CD4-positive, alpha-beta T cell (primary cell): ENCODE measurements at regions not wholly inside any gene's neighbourhood (a gene's known extent, or its start where the extent isn't known, plus 50 kb on each side); places are given as distances from the start of the nearest gene placed in this dataset.
"Not testable (repeated sequence)": the region's sequence is repeated elsewhere in the genome, so short reads cannot be mapped to it uniquely, and the experiment has no call there.

Experiments
- ATAC-seq: fragments of 200-7000 bp; cut with Tn5 transposase; one replicate; pipeline ENCODE4 v1.10.0; 2022; ENCODE audit warnings: mild to moderate bottlenecking; ENCODE audit not compliant: poor library complexity
- CTCF ChIA-PET: fragments of 350-600 bp; sonication (Branson Sonifier 250); formaldehyde crosslinking; loops from one replicate; lab custom pipeline; 2021; ENCODE audit warnings: antibody characterized with exemption, inconsistent platforms; lab: Charles Lee
- POLR2A ChIA-PET: fragments of 350-600 bp; sonication (Branson Sonifier 250); formaldehyde crosslinking; loops from one replicate; lab custom pipeline; 2021; ENCODE audit warnings: antibody characterized with exemption, inconsistent platforms; lab: Charles Lee
- DNase-seq, 14 experiments: peaks; one replicate each; pipeline ENCODE4 v3.0.0-alpha.2; 2013 to 2020; ENCODE audit warnings: mixed read lengths in 2 of 14
- H3K27ac ChIP-seq, 2 donors: one replicate each; pipeline versions ENCODE4 v1.5.1 to v1.7.0; 2013; ENCODE audit warnings: low read length in 2 of 2, low read depth in 1 of 2, mild to moderate bottlenecking in 1 of 2
- H3K27me3 ChIP-seq, 2 experiments: 1 replicate in 1 of 2; 2 replicates in 1 of 2; pipeline versions ENCODE4 v1.6.1 to v1.7.0; 2013; ENCODE audit warnings: low read length in 2 of 2, control low read depth in 1 of 2, mild to moderate bottlenecking in 1 of 2, moderate library complexity in 1 of 2; ENCODE audit not compliant: insufficient read depth in 2 of 2, control insufficient read depth in 1 of 2
- H3K36me3 ChIP-seq: one replicate; pipeline ENCODE4 v1.6.1; 2013; ENCODE audit warnings: low read length, control low read depth; ENCODE audit not compliant: insufficient read depth
- H3K4me1 ChIP-seq: one replicate; pipeline ENCODE4 v1.6.1; 2013; ENCODE audit warnings: low read length, control low read depth; ENCODE audit not compliant: insufficient read depth
- H3K4me3 ChIP-seq: one replicate; pipeline ENCODE4 v1.5.1; 2013; ENCODE audit warnings: mild to moderate bottlenecking, low read length, moderate library complexity
- H3K9me3 ChIP-seq, 2 experiments: 1 replicate in 1 of 2; 2 replicates in 1 of 2; pipeline versions ENCODE4 v1.6.1 to v1.7.0; 2013; ENCODE audit warnings: low read length in 2 of 2, mild to moderate bottlenecking in 2 of 2, control low read depth in 1 of 2, moderate library complexity in 1 of 2; ENCODE audit not compliant: control insufficient read depth in 1 of 2, insufficient read depth in 1 of 2
- H3K27ac Mint-ChIP-seq: one replicate; pipeline ENCODE4 v1.8.0; 2020; ENCODE audit warnings: mixed read lengths
- H3K27me3 Mint-ChIP-seq: one replicate; pipeline ENCODE4 v1.8.0; 2021; ENCODE audit warnings: mixed read lengths
- H3K36me3 Mint-ChIP-seq: one replicate; pipeline ENCODE4 v1.8.0; 2021; ENCODE audit warnings: low read depth, mixed read lengths
- H3K4me1 Mint-ChIP-seq: one replicate; pipeline ENCODE4 v1.8.0; 2021; ENCODE audit warnings: low read depth, mixed read lengths
- H3K4me3 Mint-ChIP-seq: one replicate; pipeline ENCODE4 v1.8.0; 2020; ENCODE audit warnings: mild to moderate bottlenecking, mixed read lengths
- H3K9me3 Mint-ChIP-seq: one replicate; pipeline ENCODE4 v1.8.0; 2020; ENCODE audit warnings: mixed read lengths
- intact Hi-C, 2 experiments: fragments of 100-400 bp; cut with DNase I in 1 of 2; cut with micrococcal nuclease in 1 of 2; formaldehyde crosslinking; loops; one replicate each; pipeline versions ENCODE4 v1.15.1 to v1.9.0; 2023 to 2025; cut with DNase I, micrococcal nuclease
- TF ChIP-seq, protein P1 (sequence below): fragments of 200-600 bp; IDR thresholded peaks from one replicate; pipeline ENCODE4 v1.8.0; 2022; ENCODE audit warnings: antibody characterized with exemption, mild to moderate bottlenecking

DNA sequence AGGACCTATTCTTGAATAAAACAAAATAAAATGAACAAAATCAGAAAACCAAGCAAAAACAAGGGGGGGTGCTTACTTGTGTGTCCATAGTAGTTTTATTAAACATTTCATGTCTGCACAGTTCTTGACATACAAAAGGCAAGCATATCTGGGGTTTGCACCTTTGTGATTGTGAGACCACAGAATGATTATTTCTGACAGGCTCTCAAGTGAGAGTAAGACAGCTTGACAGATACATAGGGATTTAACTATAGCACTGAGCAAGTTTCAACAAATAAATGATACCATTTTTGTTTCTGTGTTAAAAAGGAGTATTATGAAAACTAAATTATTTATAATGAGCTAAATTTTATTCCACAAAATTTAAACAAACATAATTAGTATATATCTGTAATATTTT, 712.0 kb upstream of the PCDH10 start:
- no peaks in the 10 kb centered on the region for H3K36me3 Mint-ChIP-seq
- peaks cover 0 to 5% of the 10 kb centered on the region in 2 experiments for H3K9me3 ChIP-seq
- ChIA-PET POLR2A (no interaction called here), CTCF (no interaction called here)
- H3K4me3 Mint-ChIP-seq: no peak overlapping the region
- H3K4me1 ChIP-seq: no peaks in the 10 kb centered on the region
- H3K27me3 ChIP-seq: no peaks in the 10 kb centered on the region
- intact Hi-C loops: no loop called here
- H3K9me3 Mint-ChIP-seq: no peaks in the 10 kb centered on the region
- H3K27me3 Mint-ChIP-seq: no peaks in the 10 kb centered on the region
- no peak overlapping the region for H3K4me3 ChIP-seq
- H3K27ac ChIP-seq: no peak overlapping the region
- TF ChIP-seq, protein P1, sequence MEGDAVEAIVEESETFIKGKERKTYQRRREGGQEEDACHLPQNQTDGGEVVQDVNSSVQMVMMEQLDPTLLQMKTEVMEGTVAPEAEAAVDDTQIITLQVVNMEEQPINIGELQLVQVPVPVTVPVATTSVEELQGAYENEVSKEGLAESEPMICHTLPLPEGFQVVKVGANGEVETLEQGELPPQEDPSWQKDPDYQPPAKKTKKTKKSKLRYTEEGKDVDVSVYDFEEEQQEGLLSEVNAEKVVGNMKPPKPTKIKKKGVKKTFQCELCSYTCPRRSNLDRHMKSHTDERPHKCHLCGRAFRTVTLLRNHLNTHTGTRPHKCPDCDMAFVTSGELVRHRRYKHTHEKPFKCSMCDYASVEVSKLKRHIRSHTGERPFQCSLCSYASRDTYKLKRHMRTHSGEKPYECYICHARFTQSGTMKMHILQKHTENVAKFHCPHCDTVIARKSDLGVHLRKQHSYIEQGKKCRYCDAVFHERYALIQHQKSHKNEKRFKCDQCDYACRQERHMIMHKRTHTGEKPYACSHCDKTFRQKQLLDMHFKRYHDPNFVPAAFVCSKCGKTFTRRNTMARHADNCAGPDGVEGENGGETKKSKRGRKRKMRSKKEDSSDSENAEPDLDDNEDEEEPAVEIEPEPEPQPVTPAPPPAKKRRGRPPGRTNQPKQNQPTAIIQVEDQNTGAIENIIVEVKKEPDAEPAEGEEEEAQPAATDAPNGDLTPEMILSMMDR: no peak
- H3K27ac Mint-ChIP-seq: no peak overlapping the region
- H3K36me3 ChIP-seq: no peaks in the 10 kb centered on the region
- DNase-seq (no peak), ATAC-seq (no peak)
- no peaks in the 10 kb centered on the region for H3K4me1 Mint-ChIP-seq

DNA sequence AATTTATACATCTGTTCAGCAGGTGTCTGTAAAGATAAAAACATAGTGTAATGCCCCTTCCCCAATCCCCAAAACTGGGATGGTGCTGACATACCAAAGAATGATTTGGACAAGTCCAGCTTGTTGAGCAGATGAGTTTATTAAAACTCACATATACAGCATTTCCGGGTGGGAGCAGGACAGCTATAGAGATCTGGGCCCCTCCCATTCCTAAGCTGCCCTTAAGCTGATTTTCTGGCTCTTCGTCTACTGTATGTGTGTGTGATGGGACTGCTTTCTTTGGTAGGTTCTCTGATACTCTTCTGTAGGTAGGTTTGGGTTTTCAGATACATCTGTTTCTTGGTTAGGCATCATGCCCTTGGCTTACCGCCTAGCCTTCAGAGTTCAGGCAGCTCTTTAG, 703.7 kb upstream of the PCDH10 start:
- CTCF ChIA-PET: no interaction called here
- Histone ChIP-seq H3K27me3 (no peaks in the 10 kb centered on the region), H3K4me3 (no peak overlapping the region), H3K9me3 (peaks cover 0 to 3% of the 10 kb centered on the region in 2 experiments), H3K36me3 (no peaks in the 10 kb centered on the region), H3K27ac (no peak overlapping the region), H3K4me1 (no peaks in the 10 kb centered on the region)
- no peak for ATAC-seq
- POLR2A ChIA-PET: no interaction called here
- Mint-ChIP-seq H3K4me1 (no peaks in the 10 kb centered on the region), H3K4me3 (no peak overlapping the region), H3K27ac (no peak overlapping the region), H3K36me3 (no peaks in the 10 kb centered on the region), H3K27me3 (no peaks in the 10 kb centered on the region), H3K9me3 (peaks cover 2% of the 10 kb centered on the region)
- intact Hi-C loops: no loop called here
- TF ChIP-seq, protein P1: no peak
- no peak for DNase-seq

DNA sequence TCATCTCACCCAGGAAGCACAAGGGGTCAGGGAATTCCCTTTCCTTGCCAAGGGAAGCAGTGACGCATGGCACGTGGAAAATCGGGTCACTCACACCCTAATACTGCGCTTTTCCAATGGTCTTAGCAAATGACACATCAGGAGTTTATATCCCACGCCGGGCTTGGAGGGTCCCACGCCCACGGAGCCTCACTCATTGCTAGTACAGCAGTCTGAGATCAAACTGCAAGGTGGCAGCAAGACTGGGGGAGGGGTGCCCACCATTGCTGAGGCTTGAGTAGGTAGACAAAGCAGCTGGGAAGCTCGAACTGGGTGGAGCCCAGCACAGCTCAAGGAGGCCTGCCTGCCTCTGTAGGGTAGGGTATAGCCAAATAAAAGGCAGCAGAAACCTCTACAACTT, 691.1 kb upstream of the PCDH10 start:
- H3K36me3 Mint-ChIP-seq, H3K27me3 Mint-ChIP-seq, H3K4me3 ChIP-seq, H3K4me1 ChIP-seq, H3K4me1 Mint-ChIP-seq, H3K27ac ChIP-seq, CTCF ChIA-PET, DNase-seq, H3K4me3 Mint-ChIP-seq, H3K27ac Mint-ChIP-seq, H3K27me3 ChIP-seq, H3K9me3 Mint-ChIP-seq, H3K36me3 ChIP-seq, ATAC-seq, intact Hi-C loops, POLR2A ChIA-PET, H3K9me3 ChIP-seq: not testable (repeated sequence)

DNA sequence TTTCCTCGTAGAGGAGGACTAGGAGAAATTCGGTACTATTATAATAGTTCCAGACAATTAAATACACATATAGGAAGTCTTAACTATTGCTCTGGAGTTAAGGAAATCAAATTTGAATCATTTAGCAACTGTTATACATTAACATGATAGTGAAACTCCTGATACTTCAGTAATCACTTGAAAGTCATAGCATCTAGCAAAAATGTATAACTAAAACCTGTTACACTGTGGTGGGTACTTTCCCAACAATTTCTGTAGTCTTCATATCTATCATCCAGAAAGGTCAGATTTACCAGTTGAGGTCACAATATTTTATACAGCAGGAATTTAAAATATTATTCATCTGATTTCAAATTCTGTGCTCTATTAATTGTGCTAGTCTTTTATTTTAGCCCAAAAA, 669.6 kb upstream of the PCDH10 start:
- Mint-ChIP-seq H3K4me1 (no peaks in the 10 kb centered on the region), H3K4me3 (no peak overlapping the region), H3K36me3 (no peaks in the 10 kb centered on the region), H3K27ac (no peak overlapping the region), H3K27me3 (no peaks in the 10 kb centered on the region), H3K9me3 (no peaks in the 10 kb centered on the region)
- DNase-seq (no peak), ATAC-seq (no peak)
- no peaks in the 10 kb centered on the region for H3K36me3 ChIP-seq
- POLR2A ChIA-PET: no interaction called here
- TF ChIP-seq, protein P1: no peak
- intact Hi-C loops: no loop called here
- no peak overlapping the region for H3K27ac ChIP-seq
- peaks cover 0 to 3% of the 10 kb centered on the region in 2 experiments for H3K9me3 ChIP-seq
- no peaks in the 10 kb centered on the region for H3K4me1 ChIP-seq
- CTCF ChIA-PET: no interaction called here
- no peak overlapping the region for H3K4me3 ChIP-seq
- H3K27me3 ChIP-seq: no peaks in the 10 kb centered on the region
